GM12878 (cell line): ENCODE measurements at regions not wholly inside any gene's neighbourhood (a gene's known extent, or its start where the extent isn't known, plus 50 kb on each side); places are given as distances from the start of the nearest gene placed in this dataset.

Experiments
- ATAC-seq: fragments of 200-7000 bp; cut with Tn5 transposase; 3 replicates; pipeline ENCODE4 v1.9.1; 2020; ENCODE audit warnings: mild to moderate bottlenecking, moderate library complexity
- BruUV-seq: library from RNA; stranded (reverse); fragments of 400-500 nt; replicated peaks from 2 replicates; lab custom pipeline; 2021; lab: Mats Ljungman, UMichigan
- CTCF ChIA-PET: fragments of 300-600 bp; sonication (Branson Sonifier 250); formaldehyde crosslinking; extraction: SDS; loops from one replicate; lab custom pipeline; 2021; ENCODE audit warnings: inconsistent platforms; lab: Yijun Ruan, JAX
- POLR2A ChIA-PET: fragments of 350-600 bp; formaldehyde crosslinking; extraction: SDS; loops from one replicate; lab custom pipeline; 2021; ENCODE audit warnings: inconsistent platforms; lab: Charles Lee
- RAD21 ChIA-PET: fragments of 300-600 bp; sonication (Branson Sonifier 250); formaldehyde crosslinking; loops from one replicate; lab custom pipeline; 2023; ENCODE audit warnings: antibody characterized with exemption; ENCODE audit not compliant: unreplicated experiment; lab: Charles Lee
- SMC1A ChIA-PET: fragments of 300-600 bp; sonication (Branson Sonifier 250); formaldehyde crosslinking; loops from one replicate; lab custom pipeline; 2023; ENCODE audit not compliant: unreplicated experiment, uncharacterized antibody; lab: Charles Lee
- DNase-seq: peaks from one replicate; pipeline ENCODE4 v3.0.0-alpha.2; 2011; ENCODE audit warnings: low read depth, low spot score
- FAIRE-seq: peaks from 3 replicates; lab custom pipeline; 2011; peaks lifted over from hg19 to GRCh38; lab: Jason Lieb, UNC
- H2AFZ ChIP-seq: 2 replicates; pipeline ENCODE4 v1.6.0; 2011; ENCODE audit warnings: low read depth, low read length, control low read depth; ENCODE audit not compliant: control insufficient read depth
- H3K27ac ChIP-seq: 2 replicates; pipeline ENCODE4 v1.5.1; 2011; ENCODE audit warnings: control low read depth; ENCODE audit not compliant: control insufficient read depth, insufficient read depth
- H3K27me3 ChIP-seq, 2 experiments: replicated peaks in 1 of 2; 2 replicates each; pipeline versions ENCODE4 v1.6.0 to v1.6.1; 2011; ENCODE audit warnings: low read length in 1 of 2; ENCODE audit not compliant: control insufficient read depth in 2 of 2, insufficient read depth in 2 of 2
- H3K36me3 ChIP-seq, 2 experiments: 2 replicates each; pipeline ENCODE4 v1.5.1; 2011; ENCODE audit warnings: low read length in 1 of 2; ENCODE audit not compliant: control insufficient read depth in 2 of 2, insufficient read depth in 2 of 2
- H3K4me1 ChIP-seq: 2 replicates; pipeline ENCODE4 v1.6.1; 2011; ENCODE audit warnings: mild to moderate bottlenecking, low read length, moderate library complexity, mixed read lengths; ENCODE audit not compliant: control insufficient read depth, insufficient read depth
- H3K4me2 ChIP-seq: 2 replicates; pipeline ENCODE4 v1.6.0; 2011; ENCODE audit warnings: control low read depth; ENCODE audit not compliant: control insufficient read depth, insufficient read depth
- H3K4me3 ChIP-seq: fragments of 200-600 bp; sonication (generic); 2 replicates; pipeline ENCODE4 v1.5.1; 2016
- H3K79me2 ChIP-seq: 2 replicates; pipeline ENCODE4 v1.6.0; 2011; ENCODE audit warnings: low read length; ENCODE audit not compliant: control insufficient read depth, insufficient read depth
- H3K9ac ChIP-seq: 2 replicates; pipeline ENCODE4 v1.8.0; 2011; ENCODE audit warnings: low read length, control low read depth, mixed read lengths; ENCODE audit not compliant: control insufficient read depth, insufficient read depth
- H3K9me3 ChIP-seq: replicated peaks from 3 replicates; pipeline ENCODE4 v1.5.1; 2011; ENCODE audit warnings: mild to moderate bottlenecking, low read length; ENCODE audit not compliant: control insufficient read depth, insufficient read depth
- H4K20me1 ChIP-seq: 2 replicates; pipeline ENCODE4 v1.6.0; 2011; ENCODE audit not compliant: control insufficient read depth, insufficient read depth
- BCL3 ChIP-seq: IDR thresholded peaks from 2 replicates; pipeline ENCODE4 v1.6.1; 2011; ENCODE audit warnings: borderline replicate concordance, low read depth, mild to moderate bottlenecking, moderate library complexity, low read length; ENCODE audit not compliant: insufficient read depth, poor library complexity, severe bottlenecking
- NFIC ChIP-seq: IDR thresholded peaks from 2 replicates; pipeline ENCODE4 v1.6.1; 2012; ENCODE audit warnings: low read depth, mild to moderate bottlenecking, inconsistent platforms, low read length, moderate library complexity
- NR2C1 ChIP-seq: fragments of 450-650 bp; IDR thresholded peaks from 2 replicates; pipeline ENCODE4 v1.6.1; 2017; ENCODE audit warnings: antibody characterized with exemption, mild to moderate bottlenecking, moderate library complexity
- PBX3 ChIP-seq: IDR thresholded peaks from 2 replicates; pipeline ENCODE4 v1.6.1; 2011; ENCODE audit warnings: mild to moderate bottlenecking, low read depth, low read length, moderate library complexity; ENCODE audit not compliant: insufficient replicate concordance
- TCF3 ChIP-seq: IDR thresholded peaks from 2 replicates; pipeline ENCODE4 v1.6.1; 2012; ENCODE audit warnings: low read depth, mild to moderate bottlenecking, low read length, borderline replicate concordance; ENCODE audit not compliant: insufficient read depth
- ZBTB11 ChIP-seq: fragments of 450-650 bp; formaldehyde crosslinking; IDR thresholded peaks from 2 replicates; pipeline ENCODE4 v1.5.0; 2022; ENCODE audit warnings: mild to moderate bottlenecking, missing genetic modification characterization
- ZBTB33 ChIP-seq: fragments of 450-650 bp; IDR thresholded peaks from 2 replicates; pipeline ENCODE4 v1.6.1; 2017; ENCODE audit warnings: mild to moderate bottlenecking
- ZBTB40 ChIP-seq: fragments of 450-650 bp; IDR thresholded peaks from 2 replicates; pipeline ENCODE4 v1.6.1; 2016; ENCODE audit warnings: mild to moderate bottlenecking, moderate library complexity, borderline replicate concordance
- ZSCAN29 ChIP-seq: fragments of 450-650 bp; IDR thresholded peaks from 2 replicates; pipeline ENCODE4 v1.6.1; 2017; ENCODE audit warnings: mild to moderate bottlenecking, moderate library complexity
- WGBS: methylation state at CpG from one replicate; pipeline ENCODE4 v1.1.6; 2016; ENCODE audit warnings: low lambda C conversion rate; ENCODE audit not compliant: insufficient replicate concordance, insufficient coverage; ENCODE audit errors: missing lambda C conversion rate; 5-methylcytosine and 5-hydroxymethylcytosine counted together
- in situ Hi-C: fragments of 300-500 bp; cut with MboI; formaldehyde crosslinking; loops from 9 replicates; pipeline ENCODE4 v1.14.3; 2018; ENCODE audit warnings: mixed read lengths
- intact Hi-C: fragments of 100-400 bp; cut with micrococcal nuclease; formaldehyde crosslinking; loops from one replicate; pipeline ENCODE4 v1.14.2; 2022; ENCODE audit not compliant: unreplicated experiment

- FAIRE-seq (no peak), DNase-seq (no peak), ATAC-seq (peak; percentile 39)
- CTCF ChIA-PET, result interaction anchor here (0.7 to 2.6 kb wide), 4 partner anchors 13 to 63 kb away, joined by 3 to 7 read pairs (median 4); no protein-coding TSS in a partner anchor
- H3K4me2 ChIP-seq, result peak overlapping the region; percentile 12; the same call in 1 of the 2 replicates
- RAD21 ChIA-PET, result interaction anchor here (1.3 to 2.2 kb wide), 3 partner anchors 12 to 25 kb away, joined by 4 to 9 read pairs (median 6); no protein-coding TSS in a partner anchor
- peaks cover 6 to 18% of the 10 kb centered on the region in 2 experiments; a peak in 3 of 4 replicates for H3K36me3 ChIP-seq
- no peaks in the 10 kb centered on the region for H3K27me3 ChIP-seq
- peaks cover 74% of the 10 kb centered on the region for H3K79me2 ChIP-seq
- SMC1A ChIA-PET, result interaction anchor here (0.7 to 3.0 kb wide), 5 partner anchors 9 to 1512 kb away, joined by 3 to 17 read pairs (median 3); no protein-coding TSS in a partner anchor
- BruUV-seq, result no TSS peak
- H3K27ac ChIP-seq, result peak overlapping the region; percentile 37
- in situ Hi-C loops, result no loop called here
- H3K4me1 ChIP-seq, result peaks cover 35% of the 10 kb centered on the region
- POLR2A ChIA-PET, result interaction anchor here (0.6 to 2.4 kb wide), 4 partner anchors 9 to 23 kb away, joined by 4 to 7 read pairs (median 6); no protein-coding TSS in a partner anchor
- no peak overlapping the region for H2AFZ ChIP-seq
- no peaks in the 10 kb centered on the region; the same call in 1 of the 2 replicates for H4K20me1 ChIP-seq
- H3K4me3 ChIP-seq, result no peak overlapping the region
- intact Hi-C loops, result no loop called here
- no peak overlapping the region for H3K9ac ChIP-seq
- no peaks in the 10 kb centered on the region for H3K9me3 ChIP-seq
- 64% methylated on average over 4 of the region's 4 CpGs for WGBS
- TF ChIP-seq BCL3, result no peak
- TF ChIP-seq ZSCAN29, result no peak
- TF ChIP-seq ZBTB11 (CRISPR knock-in tag), result no peak
- no peak for TF ChIP-seq ZBTB40
- no peak for TF ChIP-seq ZBTB33
- TF ChIP-seq TCF3, result no peak
- no peak for TF ChIP-seq NR2C1
- no peak for TF ChIP-seq PBX3
- TF ChIP-seq NFIC, result no peak
Measured at GRCh38 chr3:42037318-42037945, 53.7 kb upstream of the TRAK1 start.
